Lung (tissue), 11 donors: ENCODE measurements at regions not wholly inside any gene's neighbourhood (a gene's known extent, or its start where the extent isn't known, plus 50 kb on each side); places are given as distances from the start of the nearest gene placed in this dataset.

ENCODE experiments used
- ATAC-seq: fragments of 200-7000 bp; cut with Tn5 transposase; one replicate; pipeline ENCODE4 v1.9.1; 2020; ENCODE audit warnings: moderate number of reproducible peaks; ENCODE audit not compliant: insufficient read depth, low FRiP score
- DNase-seq, 3 donors: peaks; one replicate each; pipeline ENCODE4 v3.0.0-alpha.2; 2013 to 2017
- H3K27ac ChIP-seq, 2 donors: one replicate each; pipeline ENCODE4 v1.5.1; 2013; ENCODE audit warnings: mild to moderate bottlenecking in 2 of 2, moderate library complexity in 2 of 2, control low read depth in 1 of 2, inconsistent platforms in 1 of 2, low read depth in 1 of 2, low read length in 1 of 2
- H3K27me3 ChIP-seq, 3 donors: one replicate each; pipeline ENCODE4 v1.5.1; 2013; ENCODE audit warnings: low read length in 2 of 3; ENCODE audit not compliant: control insufficient read depth in 3 of 3, insufficient read depth in 3 of 3
- H3K36me3 ChIP-seq, 4 donors: one replicate each; pipeline ENCODE4 v1.5.1; 2013; ENCODE audit warnings: low read length in 4 of 4, mild to moderate bottlenecking in 1 of 4, moderate library complexity in 1 of 4; ENCODE audit not compliant: control insufficient read depth in 4 of 4, insufficient read depth in 4 of 4
- H3K4me1 ChIP-seq, 5 donors: one replicate each; pipeline ENCODE4 v1.5.1; 2013; ENCODE audit warnings: low read length in 5 of 5, mild to moderate bottlenecking in 2 of 5, moderate library complexity in 1 of 5; ENCODE audit not compliant: control insufficient read depth in 5 of 5, insufficient read depth in 5 of 5
- H3K4me3 ChIP-seq: one replicate; pipeline ENCODE4 v1.5.1; 2013; ENCODE audit warnings: mild to moderate bottlenecking, control low read depth, moderate library complexity
- H3K9ac ChIP-seq, 2 donors: one replicate each; pipeline ENCODE4 v1.5.1; 2013; ENCODE audit warnings: low read length in 2 of 2, control low read depth in 1 of 2; ENCODE audit not compliant: insufficient read depth in 1 of 2
- H3K9me3 ChIP-seq, 4 donors: one replicate each; pipeline ENCODE4 v1.5.1; 2013; ENCODE audit warnings: low read length in 3 of 4, mild to moderate bottlenecking in 1 of 4, moderate library complexity in 1 of 4; ENCODE audit not compliant: control insufficient read depth in 4 of 4, insufficient read depth in 3 of 4
- CTCF ChIP-seq: IDR thresholded peaks from 2 replicates; pipeline ENCODE4 v1.5.1; 2012; ENCODE audit warnings: mild to moderate bottlenecking; ENCODE audit errors: control extremely low read depth, extremely low read depth
- WGBS, 2 donors: extraction: QIAGEN DNeasy Blood & Tissue Kit; methylation state at CpG; one replicate each; pipeline ENCODE4 v1.1.7; 2013; 5-methylcytosine and 5-hydroxymethylcytosine counted together
- donor health status: control.
- donor health status: control.
- donor health status: Bipolar disorder and iron deficiency.
- donor health status: healthy.
- donor health status: DM: yes; HTN: yes; CAD: no.

- no peak overlapping the region for H3K4me3 ChIP-seq
- DNase-seq = no peak
- TF ChIP-seq CTCF = no peak
- no peaks in the 10 kb centered on the region for H3K9me3 ChIP-seq
- no peak for ATAC-seq
- H3K4me1 ChIP-seq = no peaks in the 10 kb centered on the region
- no peaks in the 10 kb centered on the region for H3K36me3 ChIP-seq
- no peak overlapping the region for H3K27ac ChIP-seq
- H3K9ac ChIP-seq = no peak overlapping the region
- peaks cover 3 to 26% (median 18%) of the 10 kb centered on the region in 3 donors for H3K27me3 ChIP-seq
- 63 to 82% methylated on average over 1 of the region's 1 CpG for WGBS, 2 donors
Measured at GRCh38 chrX:15127010-15127409, 142.9 kb downstream of the ASB9 start.

GRCh38 chrX:15116900-15117299 lies 153.0 kb downstream of the ASB9 start:
- 62 to 77% methylated on average over 2 of the region's 2 CpGs for WGBS, 2 donors
- Histone ChIP-seq H3K27me3 (peaks cover 0 to 41% (median 12%) of the 10 kb centered on the region in 3 donors), H3K9me3 (peaks cover 0 to 2% (median 0%) of the 10 kb centered on the region in 4 donors), H3K4me3 (no peak overlapping the region), H3K27ac (no peak overlapping the region), H3K4me1 (no peaks in the 10 kb centered on the region), H3K36me3 (no peaks in the 10 kb centered on the region), H3K9ac (no peak overlapping the region)
- TF ChIP-seq CTCF = no peak
- ATAC-seq (no peak), DNase-seq (no peak)

GRCh38 chrX:15114743-15115566 lies 154.9 kb downstream of the ASB9 start:
- DNase-seq = peak; percentile 14 to 54 (median 28)

More at GRCh38 chrX:15114743-15115566, 154.9 kb downstream of the ASB9 start:
- Histone ChIP-seq H3K27me3 (peaks cover 0 to 37% (median 18%) of the 10 kb centered on the region in 3 donors), H3K4me3 (no peak overlapping the region), H3K36me3 (no peaks in the 10 kb centered on the region), H3K4me1 (no peaks in the 10 kb centered on the region), H3K9me3 (no peaks in the 10 kb centered on the region), H3K27ac (no peak overlapping the region), H3K9ac (no peak overlapping the region)
- TF ChIP-seq CTCF = no peak
- ATAC-seq = no peak
- whole genome bisulfite sequencing, 2 donors = 58 to 69% methylated on average over 8 of the region's 8 CpGs
